Endothelial cell of umbilical vein (primary cell): ENCODE measurements at regions not wholly inside any gene's neighbourhood (a gene's known extent, or its start where the extent isn't known, plus 50 kb on each side); places are given as distances from the start of the nearest gene placed in this dataset.
A peak's percentile ranks its signal among the peaks of the same experiment; 100 is the strongest.

ENCODE experiments used
- BruUV-seq: library from RNA; stranded (reverse); fragments of 400-500 nt; replicated peaks from 2 replicates; lab custom pipeline; 2021; lab: Mats Ljungman, UMichigan
- CTCF ChIA-PET: fragments of 300-600, 350-600 bp; sonication (Branson Sonifier 250); formaldehyde crosslinking; loops from one replicate; lab custom pipeline; 2021; ENCODE audit warnings: antibody characterized with exemption, inconsistent platforms; lab: Charles Lee
- POLR2A ChIA-PET: fragments of 300-600, 350-600 bp; sonication (Branson Sonifier 250); formaldehyde crosslinking; loops from one replicate; lab custom pipeline; 2021; ENCODE audit warnings: antibody characterized with exemption, inconsistent platforms; lab: Charles Lee
- DNase-seq: peaks from one replicate; pipeline ENCODE4 v3.0.0-alpha.2; 2011; ENCODE audit warnings: low read depth, low spot score
- FAIRE-seq: peaks from 2 replicates; lab custom pipeline; 2011; peaks lifted over from hg19 to GRCh38; lab: Jason Lieb, UNC
- H2AFZ ChIP-seq: 2 replicates; pipeline ENCODE4 v1.6.0; 2012; ENCODE audit warnings: low read depth, low read length, control low read depth, inconsistent platforms
- H3K27ac ChIP-seq: 2 replicates; pipeline ENCODE4 v1.5.1; 2011; ENCODE audit warnings: low read depth, mild to moderate bottlenecking, control low read depth, low read length, moderate library complexity; ENCODE audit not compliant: insufficient read depth
- H3K27me3 ChIP-seq, 2 experiments: 2 replicates each; pipeline versions ENCODE4 v1.6.0 to v1.6.1; 2011; ENCODE audit warnings: low read length in 2 of 2, mixed read lengths in 1 of 2; ENCODE audit not compliant: control insufficient read depth in 2 of 2, insufficient read depth in 2 of 2
- H3K36me3 ChIP-seq, 2 experiments: 2 replicates in 1 of 2; 3 replicates in 1 of 2; pipeline ENCODE4 v1.5.1; 2011; ENCODE audit warnings: low read length in 2 of 2, mild to moderate bottlenecking in 1 of 2, moderate library complexity in 1 of 2; ENCODE audit not compliant: control insufficient read depth in 2 of 2, insufficient read depth in 2 of 2; ENCODE audit errors: extremely low read depth in 1 of 2
- H3K4me1 ChIP-seq: 3 replicates; pipeline ENCODE4 v1.5.1; 2011; ENCODE audit warnings: mild to moderate bottlenecking, low read length; ENCODE audit not compliant: control insufficient read depth, insufficient read depth; ENCODE audit errors: extremely low read depth
- H3K4me2 ChIP-seq: 2 replicates; pipeline ENCODE4 v1.6.1; 2011; ENCODE audit warnings: low read length, control low read depth, mixed read lengths; ENCODE audit not compliant: insufficient read depth
- H3K4me3 ChIP-seq, 3 experiments: fragments of 200-600 bp in 1 of 3; sonication (generic), shearing (Covaris generic) in 1 of 3; replicated peaks in 1 of 3; 2 replicates each; pipeline ENCODE4 v1.5.1; 2011 to 2016; ENCODE audit warnings: control low read depth in 3 of 3, low read length in 3 of 3, mild to moderate bottlenecking in 2 of 3, inconsistent platforms in 1 of 3, low read depth in 1 of 3, moderate library complexity in 1 of 3; ENCODE audit not compliant: insufficient read depth in 1 of 3
- H3K79me2 ChIP-seq: 2 replicates; pipeline ENCODE4 v1.6.0; 2012; ENCODE audit warnings: low read length, inconsistent platforms; ENCODE audit not compliant: control insufficient read depth, insufficient read depth
- H3K9ac ChIP-seq: replicated peaks from 2 replicates; pipeline ENCODE3; 2011; ENCODE audit warnings: low read length, control low read depth; ENCODE audit not compliant: insufficient read depth; ENCODE audit errors: extremely low read depth
- H3K9me1 ChIP-seq: replicated peaks from 3 replicates; pipeline ENCODE4 v1.6.0; 2011; ENCODE audit warnings: mild to moderate bottlenecking, low read length; ENCODE audit not compliant: control insufficient read depth, insufficient read depth; ENCODE audit errors: extremely low read depth
- H3K9me3 ChIP-seq: replicated peaks from 2 replicates; pipeline ENCODE4 v1.5.1; 2012; ENCODE audit warnings: low read length, inconsistent platforms; ENCODE audit not compliant: control insufficient read depth, insufficient read depth
- H4K20me1 ChIP-seq: replicated peaks from 2 replicates; pipeline ENCODE3; 2011; ENCODE audit warnings: mild to moderate bottlenecking, low read length; ENCODE audit not compliant: control insufficient read depth, insufficient read depth; ENCODE audit errors: extremely low read depth
- EZH2 ChIP-seq: IDR thresholded peaks from 2 replicates; pipeline ENCODE4 v1.6.1; 2012; ENCODE audit warnings: borderline replicate concordance, low read depth, mild to moderate bottlenecking, moderate library complexity, low read length, inconsistent platforms; ENCODE audit not compliant: severe bottlenecking
- FOS ChIP-seq: IDR thresholded peaks from 2 replicates; pipeline ENCODE4 v1.6.1; 2011; ENCODE audit warnings: mild to moderate bottlenecking, low read length, moderate library complexity, borderline replicate concordance; ENCODE audit not compliant: insufficient read depth
- JUN ChIP-seq: IDR thresholded peaks from 2 replicates; pipeline ENCODE4 v1.6.1; 2011; ENCODE audit warnings: borderline replicate concordance, low read depth; ENCODE audit not compliant: insufficient read length, insufficient read depth
- MYC ChIP-seq: IDR thresholded peaks from one replicate; pipeline ENCODE4 v1.6.1; 2011; ENCODE audit warnings: mild to moderate bottlenecking, low read depth, low read length
- POLR2A ChIP-seq: IDR thresholded peaks from 2 replicates; pipeline ENCODE4 v1.6.1; 2012; ENCODE audit warnings: low read depth, mild to moderate bottlenecking, control low read depth, low read length
- POLR2AphosphoS5 ChIP-seq: IDR thresholded peaks from 2 replicates; pipeline ENCODE4 v1.6.1; 2012; ENCODE audit warnings: low read depth, mild to moderate bottlenecking, control low read depth, low read length, moderate library complexity; ENCODE audit not compliant: insufficient read depth
- dilution Hi-C: fragments of 300-500 bp; cut with MboI; formaldehyde crosslinking; loops from one replicate; pipeline ENCODE4 v1.15.0; 2019; ENCODE audit warnings: low sequenced_read_pairs; ENCODE audit not compliant: extremely low pct_ligation_motif_present
- intact Hi-C: fragments of 100-400 bp; cut with micrococcal nuclease; formaldehyde crosslinking; loops from one replicate; pipeline ENCODE4 v1.10.0; 2022
- TF ChIP-seq, protein P1 (sequence below), 2 donors: IDR thresholded peaks; 1 replicate in 1 of 2; 2 replicates in 1 of 2; pipeline ENCODE4 v1.5.1; 2011; ENCODE audit warnings: low read length in 2 of 2, mild to moderate bottlenecking in 2 of 2, moderate library complexity in 2 of 2, control low read depth in 1 of 2, inconsistent platforms in 1 of 2, low read depth in 1 of 2; ENCODE audit not compliant: insufficient read depth in 1 of 2; ENCODE audit errors: extremely low read depth in 1 of 2
- TF ChIP-seq, protein P2 (sequence below): IDR thresholded peaks from 2 replicates; pipeline ENCODE4 v1.6.1; 2011; ENCODE audit not compliant: insufficient read depth, insufficient read length

DNA sequence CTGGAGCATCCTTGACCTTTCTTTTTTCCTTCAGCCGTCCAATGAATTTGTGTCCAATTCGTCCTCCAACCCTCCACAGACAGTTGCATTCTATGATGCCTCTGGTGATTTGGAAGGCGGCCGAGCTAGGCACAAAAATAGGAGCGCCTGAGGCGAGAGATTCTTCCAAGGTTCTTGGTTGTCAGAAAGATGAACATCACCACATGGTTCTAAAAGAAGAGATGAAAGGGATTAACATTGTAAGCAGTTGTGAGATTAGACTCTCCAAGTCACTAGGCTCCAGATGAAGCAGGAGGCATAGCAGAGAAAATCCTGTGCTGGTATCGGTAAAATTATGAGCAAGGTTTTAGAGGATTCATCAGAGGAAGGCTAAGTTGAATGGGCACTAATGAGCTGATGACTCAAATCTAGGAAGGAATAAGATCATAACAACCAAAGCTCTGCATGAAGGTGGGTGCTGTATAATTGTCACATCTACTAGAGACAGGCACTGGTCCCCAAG lies 75.4 kb upstream of the MAP4K3 start:
- Histone ChIP-seq H3K9me3 (no peaks in the 10 kb centered on the region), H3K79me2 (no peaks in the 10 kb centered on the region), H3K27ac (no peak overlapping the region), H2AFZ (no peak overlapping the region), H3K4me1 (peaks cover 49% of the 10 kb centered on the region), H3K4me3 (no peak overlapping the region), H3K9ac (no peak overlapping the region), H3K9me1 (no peaks in the 10 kb centered on the region), H3K27me3 (no peaks in the 10 kb centered on the region), H4K20me1 (no peaks in the 10 kb centered on the region), H3K4me2 (no peak overlapping the region), H3K36me3 (no peaks in the 10 kb centered on the region)
- CTCF ChIA-PET, result interaction anchor here (0.9 to 8.0 kb wide), 14 partner anchors 16 to 218 kb away, joined by 3 to 73 read pairs (median 6); no protein-coding TSS in a partner anchor
- TF ChIP-seq JUN (no peak), MYC (no peak), FOS (peak; percentile 14), POLR2AphosphoS5 (no peak), POLR2A (no peak), EZH2 (no peak)
- TF ChIP-seq, protein P1, sequence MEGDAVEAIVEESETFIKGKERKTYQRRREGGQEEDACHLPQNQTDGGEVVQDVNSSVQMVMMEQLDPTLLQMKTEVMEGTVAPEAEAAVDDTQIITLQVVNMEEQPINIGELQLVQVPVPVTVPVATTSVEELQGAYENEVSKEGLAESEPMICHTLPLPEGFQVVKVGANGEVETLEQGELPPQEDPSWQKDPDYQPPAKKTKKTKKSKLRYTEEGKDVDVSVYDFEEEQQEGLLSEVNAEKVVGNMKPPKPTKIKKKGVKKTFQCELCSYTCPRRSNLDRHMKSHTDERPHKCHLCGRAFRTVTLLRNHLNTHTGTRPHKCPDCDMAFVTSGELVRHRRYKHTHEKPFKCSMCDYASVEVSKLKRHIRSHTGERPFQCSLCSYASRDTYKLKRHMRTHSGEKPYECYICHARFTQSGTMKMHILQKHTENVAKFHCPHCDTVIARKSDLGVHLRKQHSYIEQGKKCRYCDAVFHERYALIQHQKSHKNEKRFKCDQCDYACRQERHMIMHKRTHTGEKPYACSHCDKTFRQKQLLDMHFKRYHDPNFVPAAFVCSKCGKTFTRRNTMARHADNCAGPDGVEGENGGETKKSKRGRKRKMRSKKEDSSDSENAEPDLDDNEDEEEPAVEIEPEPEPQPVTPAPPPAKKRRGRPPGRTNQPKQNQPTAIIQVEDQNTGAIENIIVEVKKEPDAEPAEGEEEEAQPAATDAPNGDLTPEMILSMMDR (IDR thresholded peaks at IDR 0.05; ENCODE audit: extremely low read depth in 1 of 2, insufficient read depth in 1 of 2, low read depth in 1 of 2, low read length in 2 of 2), result no peak
- TF ChIP-seq, protein P2, sequence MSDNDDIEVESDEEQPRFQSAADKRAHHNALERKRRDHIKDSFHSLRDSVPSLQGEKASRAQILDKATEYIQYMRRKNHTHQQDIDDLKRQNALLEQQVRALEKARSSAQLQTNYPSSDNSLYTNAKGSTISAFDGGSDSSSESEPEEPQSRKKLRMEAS, result no peak
- dilution Hi-C loops (no loop called here), intact Hi-C loops (loop anchor here (1.0 kb wide), 1 partner anchor 8 kb away; no protein-coding TSS in a partner anchor)
- no peak for FAIRE-seq
- no TSS peak for BruUV-seq
- POLR2A ChIA-PET, result no interaction called here
- DNase-seq, result no peak
